Endothelial cell (in vitro differentiated cells): ENCODE measurements at regions not wholly inside any gene's neighbourhood (a gene's known extent, or its start where the extent isn't known, plus 50 kb on each side); places are given as distances from the start of the nearest gene placed in this dataset.

Source experiments
- DNase-seq: peaks from one replicate; pipeline ENCODE4 v3.0.0; 2021; ENCODE audit warnings: low spot score
- H3K27ac Mint-ChIP-seq: one replicate; pipeline ENCODE4 v1.8.0; 2021; ENCODE audit warnings: mixed read lengths, inconsistent platforms; ENCODE audit not compliant: unreplicated experiment
- H3K27me3 Mint-ChIP-seq: one replicate; pipeline ENCODE4 v1.8.0; 2021; ENCODE audit warnings: mild to moderate bottlenecking, moderate library complexity, mixed read lengths, inconsistent platforms; ENCODE audit not compliant: unreplicated experiment
- H3K36me3 Mint-ChIP-seq: one replicate; pipeline ENCODE4 v1.8.0; 2021; ENCODE audit warnings: mild to moderate bottlenecking, low read depth, mixed read lengths, inconsistent platforms; ENCODE audit not compliant: unreplicated experiment
- H3K4me1 Mint-ChIP-seq: one replicate; pipeline ENCODE4 v1.8.0; 2021; ENCODE audit warnings: mild to moderate bottlenecking, mixed read lengths, inconsistent platforms; ENCODE audit not compliant: unreplicated experiment
- H3K4me3 Mint-ChIP-seq: one replicate; pipeline ENCODE4 v1.8.0; 2021; ENCODE audit warnings: mild to moderate bottlenecking, mixed read lengths, inconsistent platforms; ENCODE audit not compliant: unreplicated experiment
- H3K9me3 Mint-ChIP-seq: one replicate; pipeline ENCODE4 v1.8.0; 2021; ENCODE audit warnings: mixed read lengths, inconsistent platforms; ENCODE audit not compliant: unreplicated experiment
- TF ChIP-seq, protein P1 (sequence below): fragments of 200-600 bp; sonication (generic); IDR thresholded peaks from one replicate; pipeline ENCODE4 v1.5.0; 2021; ENCODE audit warnings: antibody characterized with exemption; ENCODE audit not compliant: unreplicated experiment

DNA sequence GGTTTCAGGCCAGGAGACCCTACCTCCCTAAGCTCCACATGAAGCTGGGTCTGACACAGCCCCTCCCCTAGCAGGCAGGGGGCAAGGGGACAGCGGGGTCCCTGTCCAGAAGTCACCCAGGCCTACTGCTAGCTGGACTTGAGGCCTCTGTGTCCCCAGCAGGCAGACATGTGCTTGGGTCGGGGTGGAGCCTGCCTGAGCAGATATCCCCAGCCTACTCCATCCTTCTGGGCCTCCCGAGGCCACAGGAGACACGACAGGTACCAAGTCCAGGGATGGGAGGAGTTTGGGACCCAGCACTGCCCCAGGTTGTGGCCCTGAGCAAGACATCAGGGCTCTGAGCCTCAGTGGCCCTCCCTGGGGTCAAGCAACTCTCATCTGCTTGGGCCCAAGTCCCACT is 105.2 kb upstream of the EIF5 start:
- no peak for DNase-seq
- H3K9me3 Mint-ChIP-seq, result no peaks in the 10 kb centered on the region
- no peak overlapping the region for H3K27ac Mint-ChIP-seq
- H3K4me1 Mint-ChIP-seq, result peaks cover 13% of the 10 kb centered on the region
- TF ChIP-seq, protein P1, sequence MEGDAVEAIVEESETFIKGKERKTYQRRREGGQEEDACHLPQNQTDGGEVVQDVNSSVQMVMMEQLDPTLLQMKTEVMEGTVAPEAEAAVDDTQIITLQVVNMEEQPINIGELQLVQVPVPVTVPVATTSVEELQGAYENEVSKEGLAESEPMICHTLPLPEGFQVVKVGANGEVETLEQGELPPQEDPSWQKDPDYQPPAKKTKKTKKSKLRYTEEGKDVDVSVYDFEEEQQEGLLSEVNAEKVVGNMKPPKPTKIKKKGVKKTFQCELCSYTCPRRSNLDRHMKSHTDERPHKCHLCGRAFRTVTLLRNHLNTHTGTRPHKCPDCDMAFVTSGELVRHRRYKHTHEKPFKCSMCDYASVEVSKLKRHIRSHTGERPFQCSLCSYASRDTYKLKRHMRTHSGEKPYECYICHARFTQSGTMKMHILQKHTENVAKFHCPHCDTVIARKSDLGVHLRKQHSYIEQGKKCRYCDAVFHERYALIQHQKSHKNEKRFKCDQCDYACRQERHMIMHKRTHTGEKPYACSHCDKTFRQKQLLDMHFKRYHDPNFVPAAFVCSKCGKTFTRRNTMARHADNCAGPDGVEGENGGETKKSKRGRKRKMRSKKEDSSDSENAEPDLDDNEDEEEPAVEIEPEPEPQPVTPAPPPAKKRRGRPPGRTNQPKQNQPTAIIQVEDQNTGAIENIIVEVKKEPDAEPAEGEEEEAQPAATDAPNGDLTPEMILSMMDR, result no peak
- H3K27me3 Mint-ChIP-seq, result peaks cover 16% of the 10 kb centered on the region
- H3K36me3 Mint-ChIP-seq, result peaks cover 4% of the 10 kb centered on the region
- H3K4me3 Mint-ChIP-seq, result no peak overlapping the region

DNA sequence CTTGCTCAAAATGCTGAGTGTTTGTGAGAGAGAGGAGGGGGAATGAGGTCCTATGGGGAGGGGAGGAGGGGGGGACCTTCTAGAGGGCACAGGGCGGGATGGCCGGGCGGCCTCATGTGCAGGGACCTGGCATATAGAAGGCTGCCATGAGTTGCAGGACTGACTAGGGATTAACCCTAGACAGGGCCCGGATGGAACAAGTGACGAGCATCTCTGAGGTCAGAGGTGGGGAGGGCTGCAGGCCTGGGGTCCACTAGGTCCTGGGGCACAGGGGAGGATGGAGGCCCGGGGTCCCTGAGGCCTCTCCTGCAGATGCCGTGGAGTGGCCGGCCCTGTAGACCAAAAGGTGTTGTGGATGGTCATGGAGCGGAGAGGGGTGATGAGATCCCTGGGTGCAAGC is 104.0 kb upstream of the EIF5 start:
- peaks cover 21% of the 10 kb centered on the region for H3K4me1 Mint-ChIP-seq
- H3K27me3 Mint-ChIP-seq, result peaks cover 16% of the 10 kb centered on the region

DNA sequence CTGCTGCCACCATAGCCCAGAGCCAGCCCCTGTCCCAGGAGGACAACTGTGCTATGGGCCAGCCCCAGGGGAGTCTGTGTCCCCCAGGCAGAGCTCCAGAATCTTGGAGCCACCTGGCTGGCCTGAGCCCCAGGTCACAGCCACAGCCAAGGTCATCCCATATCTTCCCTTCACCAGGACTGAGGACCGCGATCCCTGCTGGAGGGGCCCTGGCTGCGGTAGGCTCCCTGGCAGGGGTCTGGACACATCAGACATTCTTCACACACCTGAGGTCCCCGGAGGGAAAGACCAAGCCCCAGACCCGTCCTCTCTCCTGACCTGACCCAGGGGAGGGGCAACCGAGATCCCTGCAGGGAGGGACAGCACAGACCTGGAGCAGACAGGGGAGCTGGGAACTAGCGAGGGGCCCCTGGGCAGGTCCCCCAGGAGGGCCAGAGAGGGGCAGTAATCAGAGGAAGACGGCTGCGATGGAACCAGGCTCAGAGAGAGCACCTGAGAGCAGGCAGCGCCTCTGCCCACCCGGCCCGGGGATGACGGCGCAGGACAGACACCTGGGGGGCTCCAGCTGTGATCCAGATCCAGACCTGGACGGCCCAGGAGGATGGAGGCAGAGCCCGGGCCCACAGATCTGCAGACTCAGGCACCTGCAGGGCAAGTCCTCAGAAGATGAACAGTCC is 103.2 kb upstream of the EIF5 start:
- Mint-ChIP-seq H3K4me1 (peaks cover 22% of the 10 kb centered on the region), H3K36me3 (peaks cover 9% of the 10 kb centered on the region), H3K4me3 (no peak overlapping the region), H3K9me3 (no peaks in the 10 kb centered on the region), H3K27me3 (peaks cover 21% of the 10 kb centered on the region), H3K27ac (no peak overlapping the region)
- TF ChIP-seq, protein P1, result no peak
- no peak for DNase-seq

More for the DNA sequence above, 104.0 kb upstream of the EIF5 start:
- H3K27ac Mint-ChIP-seq, result no peak overlapping the region
- no peaks in the 10 kb centered on the region for H3K9me3 Mint-ChIP-seq
- no peak for DNase-seq
- no peak overlapping the region for H3K4me3 Mint-ChIP-seq
- peaks cover 9% of the 10 kb centered on the region for H3K36me3 Mint-ChIP-seq
- TF ChIP-seq, protein P1, result no peak

DNA sequence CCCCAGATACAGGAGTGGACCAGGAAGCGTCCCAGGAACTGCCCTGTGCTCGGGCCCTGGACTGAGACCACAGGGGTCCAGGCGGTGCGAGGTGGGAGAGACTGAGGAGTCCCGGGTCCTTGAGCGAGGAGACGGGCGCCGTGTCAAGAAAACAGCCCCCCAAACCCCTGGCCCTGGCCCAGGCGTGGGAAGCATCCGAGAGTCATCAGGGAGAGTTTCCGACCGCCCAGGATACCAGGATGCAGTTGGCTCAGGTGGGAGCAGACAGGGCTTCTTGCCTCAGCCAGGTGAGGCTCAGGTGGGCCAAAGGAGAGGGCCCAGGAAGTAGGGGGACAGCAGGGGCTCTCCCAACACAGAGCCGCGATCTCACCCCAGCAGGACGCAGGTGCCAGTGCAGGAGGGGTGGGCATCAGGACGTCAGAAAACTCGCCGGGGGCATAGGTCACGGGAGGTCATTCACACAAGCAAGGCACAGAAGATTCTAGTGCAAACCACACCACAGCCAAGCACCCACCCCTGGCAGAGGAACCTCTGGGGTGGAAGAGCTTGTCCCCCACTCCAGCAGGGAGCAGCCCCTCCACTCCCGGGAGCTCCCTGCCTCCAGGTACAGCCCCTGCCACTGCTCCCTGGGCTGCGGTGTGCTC is 102.5 kb upstream of the EIF5 start:
- peaks cover 21% of the 10 kb centered on the region for H3K4me1 Mint-ChIP-seq
- H3K36me3 Mint-ChIP-seq, result peaks cover 9% of the 10 kb centered on the region
- no peak for DNase-seq
- H3K27me3 Mint-ChIP-seq, result peaks cover 21% of the 10 kb centered on the region
- no peak overlapping the region for H3K4me3 Mint-ChIP-seq
- H3K9me3 Mint-ChIP-seq, result no peaks in the 10 kb centered on the region
- TF ChIP-seq, protein P1, result no peak
- H3K27ac Mint-ChIP-seq, result no peak overlapping the region

DNA sequence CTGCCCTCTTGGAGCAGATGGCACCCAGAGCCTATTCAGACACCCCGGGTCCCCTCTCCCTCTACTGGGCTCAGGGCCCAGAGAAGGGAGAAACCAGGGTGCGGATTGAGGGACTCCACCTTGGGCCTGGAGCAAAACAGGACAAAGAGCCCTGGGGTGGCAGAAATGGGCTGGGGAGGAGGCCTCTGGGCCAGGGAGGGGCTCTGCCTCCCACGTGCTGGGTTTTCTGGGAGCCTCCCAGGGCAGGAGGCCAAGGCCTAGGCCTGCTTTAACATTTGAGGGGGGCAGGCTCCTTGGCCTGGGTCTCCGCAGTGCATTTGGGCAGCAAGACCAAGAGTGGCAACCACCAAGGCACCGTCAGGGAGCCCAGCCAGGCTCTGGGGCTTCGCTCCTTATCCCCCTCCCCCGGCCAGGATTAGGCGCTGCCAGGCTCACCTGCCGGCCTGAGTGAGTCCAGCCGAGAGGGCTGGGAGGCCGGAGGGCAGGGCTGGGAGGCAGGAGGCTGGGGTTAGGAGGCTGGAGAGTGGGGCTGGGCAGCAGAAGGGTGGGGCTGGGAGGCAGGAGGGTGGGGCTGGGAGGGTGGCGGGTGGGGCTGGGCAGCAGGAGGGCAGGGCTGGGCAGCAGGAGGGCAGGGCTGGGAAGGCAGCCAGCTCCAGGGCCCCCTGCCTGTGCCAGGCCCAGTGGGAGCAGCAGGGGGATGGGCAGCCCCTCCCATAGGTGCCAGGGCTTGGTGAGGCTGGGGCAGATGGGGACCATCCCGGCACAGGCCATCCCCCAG is 101.8 kb upstream of the EIF5 start:
- TF ChIP-seq, protein P1, result no peak
- Mint-ChIP-seq H3K27ac (no peak overlapping the region), H3K4me1 (peaks cover 21% of the 10 kb centered on the region), H3K36me3 (peaks cover 9% of the 10 kb centered on the region), H3K27me3 (peaks cover 21% of the 10 kb centered on the region), H3K9me3 (peaks cover 1% of the 10 kb centered on the region), H3K4me3 (no peak overlapping the region)
- DNase-seq, result no peak
